ENCODE measurements at regions not wholly inside any gene's neighbourhood (a gene's known extent, or its start where the extent isn't known, plus 50 kb on each side); places are given as distances from the start of the nearest gene placed in this dataset.

DNA sequence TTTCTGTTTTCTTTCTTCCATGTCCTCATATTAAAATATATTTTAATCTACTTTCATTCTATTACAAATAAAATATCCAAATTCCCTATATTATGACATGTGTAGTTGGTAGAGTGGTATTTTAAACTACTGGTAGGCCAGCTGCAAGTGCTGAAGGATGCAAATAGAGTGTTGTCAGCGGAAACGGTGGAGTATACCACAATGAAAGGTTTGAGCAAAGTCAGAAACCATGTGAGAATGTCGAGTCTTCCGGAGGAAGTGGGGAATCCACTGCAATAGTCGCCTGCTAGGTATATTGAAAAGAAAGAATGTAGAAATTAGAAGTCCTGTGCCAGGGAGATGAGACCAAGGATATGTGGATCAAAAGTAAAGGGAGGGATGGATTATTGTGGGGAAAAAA is 373.9 kb downstream of the DSEL start:
- Histone ChIP-seq H3K79me2 (no peaks in the 10 kb centered on the region), H2AFZ (no peak overlapping the region), H3K4me2 (ENCODE audit: low read length) (no peak overlapping the region), H3K4me1 (no peaks in the 10 kb centered on the region), H3K9me3 (ENCODE audit: control insufficient read depth, low read length) (no peaks in the 10 kb centered on the region), H3K4me3 (ENCODE audit: low read depth, low read length) (no peak overlapping the region), H3K27ac (no peak overlapping the region), H3K36me3 (ENCODE audit: control insufficient read depth, insufficient read depth, low read length) (no peaks in the 10 kb centered on the region), H3K27me3 (ENCODE audit: control insufficient read depth, insufficient read depth, low read length) (no peaks in the 10 kb centered on the region), H3K9ac (no peak overlapping the region)
- no peak for TF ChIP-seq CTCF (IDR thresholded peaks at IDR 0.05)

DNA sequence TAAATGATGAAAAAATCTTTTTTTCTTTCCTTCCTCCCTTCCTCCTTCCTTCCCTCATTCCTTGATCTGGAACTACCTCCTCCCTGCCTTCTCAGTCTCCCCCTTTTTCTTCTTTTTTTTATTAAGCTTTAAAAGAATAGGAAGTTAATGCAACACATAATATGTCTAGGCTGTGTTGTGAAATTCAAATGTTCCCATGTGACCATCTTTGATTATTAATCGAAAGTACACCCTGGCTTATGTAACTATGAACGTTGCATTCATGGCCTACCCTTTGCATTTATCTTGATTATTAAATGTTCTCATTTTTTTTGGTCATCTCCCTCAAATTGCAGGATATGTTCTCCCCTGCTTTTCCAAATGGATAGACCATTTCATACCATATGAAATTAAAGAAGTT is 376.0 kb downstream of the DSEL start:
- Histone ChIP-seq H3K4me2 (ENCODE audit: low read length) (no peak overlapping the region), H3K27me3 (ENCODE audit: control insufficient read depth, insufficient read depth, low read length) (no peaks in the 10 kb centered on the region), H3K27ac (no peak overlapping the region), H3K79me2 (no peaks in the 10 kb centered on the region), H3K9ac (no peak overlapping the region), H2AFZ (no peak overlapping the region), H3K36me3 (ENCODE audit: control insufficient read depth, insufficient read depth, low read length) (no peaks in the 10 kb centered on the region), H3K9me3 (ENCODE audit: control insufficient read depth, low read length) (no peaks in the 10 kb centered on the region), H3K4me3 (ENCODE audit: low read depth, low read length) (no peak overlapping the region), H3K4me1 (no peaks in the 10 kb centered on the region)
- TF ChIP-seq CTCF (IDR thresholded peaks at IDR 0.05), result no peak

GRCh38 chr18:67139899-67140298 is 376.6 kb downstream of the DSEL start:
- Histone ChIP-seq H3K4me1 (no peaks in the 10 kb centered on the region), H3K27me3 (ENCODE audit: control insufficient read depth, insufficient read depth, low read length) (no peaks in the 10 kb centered on the region), H2AFZ (no peak overlapping the region), H3K9ac (no peak overlapping the region), H3K79me2 (no peaks in the 10 kb centered on the region), H3K4me2 (ENCODE audit: low read length) (no peak overlapping the region), H3K27ac (no peak overlapping the region), H3K4me3 (ENCODE audit: low read depth, low read length) (no peak overlapping the region), H3K36me3 (ENCODE audit: control insufficient read depth, insufficient read depth, low read length) (no peaks in the 10 kb centered on the region), H3K9me3 (ENCODE audit: control insufficient read depth, low read length) (no peaks in the 10 kb centered on the region)
- TF ChIP-seq CTCF (IDR thresholded peaks at IDR 0.05), result no peak

- Histone ChIP-seq H2AFZ (no peak overlapping the region), H3K4me2 (ENCODE audit: low read length) (no peak overlapping the region), H3K4me3 (ENCODE audit: low read depth, low read length) (no peak overlapping the region), H3K9me3 (ENCODE audit: control insufficient read depth, low read length) (no peaks in the 10 kb centered on the region), H3K27ac (no peak overlapping the region), H3K9ac (no peak overlapping the region), H3K4me1 (no peaks in the 10 kb centered on the region), H3K27me3 (ENCODE audit: control insufficient read depth, insufficient read depth, low read length) (no peaks in the 10 kb centered on the region), H3K36me3 (ENCODE audit: control insufficient read depth, insufficient read depth, low read length) (no peaks in the 10 kb centered on the region), H3K79me2 (no peaks in the 10 kb centered on the region)
- no peak for TF ChIP-seq CTCF (IDR thresholded peaks at IDR 0.05)
Observed at GRCh38 chr18:67135981-67136380, 380.5 kb downstream of the DSEL start.

DNA sequence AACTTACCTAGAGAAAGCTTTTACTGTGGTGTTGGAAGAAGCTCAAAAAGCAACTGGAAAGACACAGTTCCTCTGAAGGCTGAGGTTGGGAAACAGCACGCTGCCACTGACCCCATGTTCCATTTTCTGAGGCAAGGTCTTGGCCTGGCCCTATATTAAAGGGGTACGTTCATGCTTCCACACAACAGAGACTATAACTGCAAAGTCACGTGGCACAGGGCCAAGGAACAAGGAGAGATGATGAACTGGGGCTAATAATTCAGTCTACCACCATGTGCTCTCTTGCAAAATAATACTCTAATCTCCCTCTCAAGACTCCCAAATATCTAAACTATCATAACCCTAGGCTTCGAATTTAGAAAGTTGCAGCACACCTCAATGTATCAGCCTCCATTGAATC is 381.6 kb downstream of the DSEL start:
- Histone ChIP-seq H3K27ac (no peak overlapping the region), H3K36me3 (ENCODE audit: control insufficient read depth, insufficient read depth, low read length) (no peaks in the 10 kb centered on the region)
- no peak for TF ChIP-seq CTCF (IDR thresholded peaks at IDR 0.05)

More for the DNA sequence above, 381.6 kb downstream of the DSEL start:
- no peak overlapping the region for H2AFZ ChIP-seq
- no peaks in the 10 kb centered on the region for H3K9me3 ChIP-seq (ENCODE audit: control insufficient read depth, low read length)
- H3K27me3 ChIP-seq (ENCODE audit: control insufficient read depth, insufficient read depth, low read length), result no peaks in the 10 kb centered on the region
- no peak overlapping the region for H3K4me3 ChIP-seq (ENCODE audit: low read depth, low read length)
- H3K4me2 ChIP-seq (ENCODE audit: low read length), result no peak overlapping the region
- H3K4me1 ChIP-seq, result no peaks in the 10 kb centered on the region
- no peak overlapping the region for H3K9ac ChIP-seq
- H3K79me2 ChIP-seq, result no peaks in the 10 kb centered on the region
